Suprapubic skin (tissue), 3 donors: ENCODE measurements at regions not wholly inside any gene's neighbourhood (a gene's known extent, or its start where the extent isn't known, plus 50 kb on each side); places are given as distances from the start of the nearest gene placed in this dataset.

Experiments
- CTCF ChIP-seq, 2 donors: fragments of 200-600 bp in 1 of 2; fragments of 450-650 bp in 1 of 2; sonication (generic) in 1 of 2; IDR thresholded peaks; one replicate each; pipeline ENCODE4 v1.5.1; 2016 to 2019; ENCODE audit warnings: antibody characterized with exemption in 2 of 2, mild to moderate bottlenecking in 1 of 2, moderate library complexity in 1 of 2
- POLR2A ChIP-seq, 2 donors: fragments of 450-650 bp; IDR thresholded peaks; one replicate each; pipeline ENCODE4 v1.6.1; 2017; ENCODE audit warnings: antibody characterized with exemption in 2 of 2, mild to moderate bottlenecking in 2 of 2, moderate library complexity in 2 of 2

GRCh38 chr5:24855485-24855884 is 210.7 kb upstream of the CDH10 start:
- TF ChIP-seq CTCF (IDR thresholded peaks at IDR 0.05) (no peak), POLR2A (IDR thresholded peaks at IDR 0.05) (no peak)
